Esophagus squamous epithelium (tissue), 5 donors: ENCODE measurements at regions not wholly inside any gene's neighbourhood (a gene's known extent, or its start where the extent isn't known, plus 50 kb on each side); places are given as distances from the start of the nearest gene placed in this dataset.

Experiments
- DNase-seq: peaks from one replicate; lab custom pipeline; 2025; lab: John Stamatoyannopoulos, UW
- H3K27ac ChIP-seq, 4 donors: fragments of 200-600 bp; sonication (generic); one replicate each; pipeline ENCODE4 v1.5.1; 2016 to 2019; ENCODE audit warnings: mild to moderate bottlenecking in 1 of 4
- H3K27me3 ChIP-seq, 4 donors: fragments of 200-600 bp; sonication (generic); 1 replicate in 3 of 4; 2 replicates in 1 of 4; pipeline versions ENCODE4 v1.5.1 to v1.6.0; 2017 to 2021; ENCODE audit warnings: antibody characterized with exemption in 1 of 4
- H3K36me3 ChIP-seq, 3 donors: fragments of 200-600 bp; sonication (generic); one replicate each; pipeline ENCODE4 v1.5.1; 2016 to 2019
- H3K4me1 ChIP-seq, 3 donors: fragments of 200-600 bp; sonication (generic); one replicate each; pipeline ENCODE4 v1.5.1; 2017 to 2019
- H3K4me3 ChIP-seq, 4 donors: fragments of 200-600 bp; sonication (generic); 1 replicate in 3 of 4; 2 replicates in 1 of 4; pipeline ENCODE4 v1.5.1; 2016 to 2019; ENCODE audit warnings: mild to moderate bottlenecking in 2 of 4, moderate library complexity in 1 of 4
- H3K9me3 ChIP-seq, 3 donors: fragments of 200-600 bp; sonication (generic); one replicate each; pipeline ENCODE4 v1.5.1; 2016 to 2019
- CTCF ChIP-seq, 6 experiments: fragments of 450-650 bp in 4 of 6; fragments of 200-600 bp in 2 of 6; sonication (generic) in 2 of 6; IDR thresholded peaks; one replicate each; pipeline ENCODE4 v1.5.1; 2016 to 2019; ENCODE audit warnings: antibody characterized with exemption in 6 of 6, mild to moderate bottlenecking in 4 of 6, moderate library complexity in 4 of 6
- POLR2A ChIP-seq, 4 donors: fragments of 450-650 bp; IDR thresholded peaks; one replicate each; pipeline ENCODE4 v1.6.1; 2017; ENCODE audit warnings: antibody characterized with exemption in 4 of 4, mild to moderate bottlenecking in 4 of 4, moderate library complexity in 3 of 4
- WGBS, 2 donors: methylation state at CpG; one replicate each; pipeline ENCODE4 v1.1.5; 2018; 5-methylcytosine and 5-hydroxymethylcytosine counted together
- intact Hi-C: fragments of 100-400 bp; cut with DNase I; formaldehyde crosslinking; loops from one replicate; pipeline ENCODE4 v1.15.0; 2022
- donor health status: DM: yes; HTN: yes; CAD: no.

- no peaks in the 10 kb centered on the region for H3K4me1 ChIP-seq
- 86 to 89% methylated on average over 4 of the region's 4 CpGs for WGBS, 2 donors
- H3K36me3 ChIP-seq = no peaks in the 10 kb centered on the region
- H3K27ac ChIP-seq = no peak overlapping the region
- H3K9me3 ChIP-seq = no peaks in the 10 kb centered on the region
- DNase-seq = no peak
- H3K4me3 ChIP-seq = no peak overlapping the region
- peaks cover 0 to 5% (median 0%) of the 10 kb centered on the region in 4 donors for H3K27me3 ChIP-seq
- intact Hi-C loops = no loop called here
- TF ChIP-seq CTCF (IDR thresholded peaks at IDR 0.05) = no peak
- no peak for TF ChIP-seq POLR2A (IDR thresholded peaks at IDR 0.05)
Measured at GRCh38 chr7:46157931-46158330, 236.9 kb upstream of the IGFBP3 start.

- intact Hi-C loops = no loop called here
- no peak for DNase-seq
- no peaks in the 10 kb centered on the region for H3K9me3 ChIP-seq
- no peak overlapping the region for H3K4me3 ChIP-seq
- no peaks in the 10 kb centered on the region for H3K4me1 ChIP-seq
- H3K27ac ChIP-seq = no peak overlapping the region
- no peak for TF ChIP-seq POLR2A (IDR thresholded peaks at IDR 0.05)
- TF ChIP-seq CTCF (IDR thresholded peaks at IDR 0.05) = no peak
- 62 to 85% methylated on average over 5 of the region's 5 CpGs for WGBS, 2 donors
- no peaks in the 10 kb centered on the region for H3K36me3 ChIP-seq
- H3K27me3 ChIP-seq = peaks cover 0 to 5% (median 0%) of the 10 kb centered on the region in 4 donors
Measured at GRCh38 chr7:46157404-46157803, 236.3 kb upstream of the IGFBP3 start.

- TF ChIP-seq CTCF (IDR thresholded peaks at IDR 0.05) = no peak
- H3K27me3 ChIP-seq = peaks cover 0 to 5% (median 0%) of the 10 kb centered on the region in 4 donors
- no peak overlapping the region for H3K4me3 ChIP-seq
- 49 to 71% methylated on average over 2 of the region's 2 CpGs for WGBS, 2 donors
- intact Hi-C loops = no loop called here
- H3K36me3 ChIP-seq = no peaks in the 10 kb centered on the region
- no peaks in the 10 kb centered on the region for H3K4me1 ChIP-seq
- no peaks in the 10 kb centered on the region for H3K9me3 ChIP-seq
- DNase-seq = no peak
- no peak overlapping the region for H3K27ac ChIP-seq
Measured at GRCh38 chr7:46156853-46157252, 235.8 kb upstream of the IGFBP3 start.

GRCh38 chr7:46156086-46156485 is 235.0 kb upstream of the IGFBP3 start:
- 62 to 82% methylated on average over 3 of the region's 3 CpGs for WGBS, 2 donors
- H3K36me3 ChIP-seq = no peaks in the 10 kb centered on the region
- intact Hi-C loops = no loop called here

GRCh38 chr7:46155367-46155766 is 234.3 kb upstream of the IGFBP3 start:
- no peaks in the 10 kb centered on the region for H3K4me1 ChIP-seq
- no peaks in the 10 kb centered on the region for H3K36me3 ChIP-seq
- no peak overlapping the region for H3K27ac ChIP-seq
- no peaks in the 10 kb centered on the region for H3K9me3 ChIP-seq
- intact Hi-C loops = no loop called here
- DNase-seq = no peak
- H3K4me3 ChIP-seq = no peak overlapping the region
- WGBS, 2 donors = 83 to 84% methylated on average over 4 of the region's 4 CpGs
- TF ChIP-seq POLR2A (IDR thresholded peaks at IDR 0.05) (no peak), CTCF (IDR thresholded peaks at IDR 0.05) (no peak)
- H3K27me3 ChIP-seq = peaks cover 0 to 5% (median 0%) of the 10 kb centered on the region in 4 donors

More at GRCh38 chr7:46156086-46156485, 235.0 kb upstream of the IGFBP3 start:
- DNase-seq = no peak
- no peak for TF ChIP-seq CTCF (IDR thresholded peaks at IDR 0.05)
- no peak for TF ChIP-seq POLR2A (IDR thresholded peaks at IDR 0.05)
- Histone ChIP-seq H3K27ac (no peak overlapping the region), H3K4me3 (no peak overlapping the region), H3K4me1 (no peaks in the 10 kb centered on the region), H3K9me3 (no peaks in the 10 kb centered on the region), H3K27me3 (peaks cover 0 to 5% (median 0%) of the 10 kb centered on the region in 4 donors)
